ENCODE measurements at regions not wholly inside any gene's neighbourhood (a gene's known extent, or its start where the extent isn't known, plus 50 kb on each side); places are given as distances from the start of the nearest gene placed in this dataset.
"Not testable (repeated sequence)": the region's sequence is repeated elsewhere in the genome, so short reads cannot be mapped to it uniquely, and the experiment has no call there.

- CTCF ChIA-PET = no interaction called here
- ATAC-seq (no peak), DNase-seq (no peak)
- no peak for TF ChIP-seq CTCF (IDR thresholded peaks at IDR 0.05)
- H3K4me3 Mint-ChIP-seq = no peak overlapping the region
- intact Hi-C loops (cut with micrococcal nuclease) = no loop called here
- POLR2A ChIA-PET = no interaction called here
- H3K4me1 Mint-ChIP-seq (ENCODE audit: low read depth) = no peaks in the 10 kb centered on the region
- no peak overlapping the region for H3K27ac Mint-ChIP-seq
- H3K27me3 Mint-ChIP-seq = peaks cover 2% of the 10 kb centered on the region
- H3K9me3 Mint-ChIP-seq = peaks cover 2% of the 10 kb centered on the region
- no peaks in the 10 kb centered on the region for H3K36me3 Mint-ChIP-seq (ENCODE audit: low read depth)
Observed at GRCh38 chr4:79247695-79248394, 78.0 kb downstream of the NAA11 start.

GRCh38 chr4:79245200-79245940 lies 80.5 kb downstream of the NAA11 start:
- CTCF ChIA-PET; H3K36me3 Mint-ChIP-seq (ENCODE audit: low read depth); H3K4me3 Mint-ChIP-seq; H3K4me1 Mint-ChIP-seq (ENCODE audit: low read depth); intact Hi-C loops (cut with micrococcal nuclease); H3K27me3 Mint-ChIP-seq; POLR2A ChIA-PET; DNase-seq; ATAC-seq; H3K27ac Mint-ChIP-seq; H3K9me3 Mint-ChIP-seq: not testable (repeated sequence)

- Mint-ChIP-seq H3K36me3 (ENCODE audit: low read depth) (no peaks in the 10 kb centered on the region), H3K27me3 (peaks cover 2% of the 10 kb centered on the region), H3K9me3 (peaks cover 2% of the 10 kb centered on the region), H3K4me3 (no peak overlapping the region), H3K4me1 (ENCODE audit: low read depth) (no peaks in the 10 kb centered on the region), H3K27ac (no peak overlapping the region)
- ChIA-PET POLR2A (no interaction called here), CTCF (no interaction called here)
- no peak for TF ChIP-seq CTCF (IDR thresholded peaks at IDR 0.05)
- intact Hi-C loops (cut with micrococcal nuclease) = no loop called here
- ATAC-seq = no peak
- no peak for DNase-seq
Observed at GRCh38 chr4:79241846-79242245, 84.0 kb downstream of the NAA11 start.

- TF ChIP-seq CTCF (IDR thresholded peaks at IDR 0.05) = no peak
- ATAC-seq (no peak), DNase-seq (no peak)
- Mint-ChIP-seq H3K36me3 (ENCODE audit: low read depth) (no peaks in the 10 kb centered on the region), H3K4me1 (ENCODE audit: low read depth) (no peaks in the 10 kb centered on the region), H3K4me3 (no peak overlapping the region), H3K9me3 (no peaks in the 10 kb centered on the region), H3K27ac (no peak overlapping the region), H3K27me3 (peaks cover 2% of the 10 kb centered on the region)
- intact Hi-C loops (cut with micrococcal nuclease) = no loop called here
- ChIA-PET CTCF (no interaction called here), POLR2A (no interaction called here)
Observed at GRCh38 chr4:79237851-79238250, 88.0 kb downstream of the NAA11 start.

GRCh38 chr4:79236785-79237184 lies 89.1 kb downstream of the NAA11 start:
- TF ChIP-seq CTCF (IDR thresholded peaks at IDR 0.05) = no peak
- ATAC-seq (no peak), DNase-seq (no peak)
- H3K36me3 Mint-ChIP-seq (ENCODE audit: low read depth) = no peaks in the 10 kb centered on the region
- no peaks in the 10 kb centered on the region for H3K9me3 Mint-ChIP-seq
- no peak overlapping the region for H3K27ac Mint-ChIP-seq
- ChIA-PET POLR2A (no interaction called here), CTCF (no interaction called here)
- intact Hi-C loops (cut with micrococcal nuclease) = no loop called here
- no peaks in the 10 kb centered on the region for H3K4me1 Mint-ChIP-seq (ENCODE audit: low read depth)
- peaks cover 2% of the 10 kb centered on the region for H3K27me3 Mint-ChIP-seq
- H3K4me3 Mint-ChIP-seq = no peak overlapping the region

All from activated CD8-positive, alpha-beta T cell treated with anti-CD3 and anti-CD28 coated beads for 36 hours (primary cell).